Lower leg skin (tissue), 3 donors: ENCODE measurements at regions not wholly inside any gene's neighbourhood (a gene's known extent, or its start where the extent isn't known, plus 50 kb on each side); places are given as distances from the start of the nearest gene placed in this dataset.

Experiments used
- POLR2A ChIP-seq, 2 donors: fragments of 450-650 bp; IDR thresholded peaks; one replicate each; pipeline ENCODE4 v1.6.1; 2016 to 2017; ENCODE audit warnings: antibody characterized with exemption in 2 of 2, mild to moderate bottlenecking in 1 of 2, moderate library complexity in 1 of 2
- TF ChIP-seq, protein P1 (sequence below), 3 donors: fragments of 450-650 bp; IDR thresholded peaks; one replicate each; pipeline ENCODE4 v1.5.1; 2016; ENCODE audit warnings: antibody characterized with exemption in 3 of 3, mild to moderate bottlenecking in 3 of 3, moderate library complexity in 2 of 3

DNA sequence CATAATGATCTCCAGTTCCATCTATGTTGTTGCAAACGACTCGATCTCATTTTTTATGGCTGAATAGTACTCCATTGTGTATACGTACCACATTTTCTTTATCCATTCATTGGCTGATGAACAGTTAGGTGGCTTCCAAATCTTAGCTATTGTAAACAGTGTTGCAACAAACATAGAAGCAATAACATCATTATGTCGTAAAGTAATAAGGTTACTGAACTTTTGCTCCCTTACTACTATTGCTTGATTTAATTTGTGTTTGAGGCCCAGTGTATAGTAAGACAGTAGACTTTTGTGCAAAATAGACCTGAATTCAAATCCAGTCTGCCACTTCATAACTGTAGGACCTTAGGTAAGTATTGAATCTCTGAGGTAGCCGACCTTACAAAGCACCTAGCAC is 200.1 kb upstream of the CELF2 start:
- TF ChIP-seq, protein P1, sequence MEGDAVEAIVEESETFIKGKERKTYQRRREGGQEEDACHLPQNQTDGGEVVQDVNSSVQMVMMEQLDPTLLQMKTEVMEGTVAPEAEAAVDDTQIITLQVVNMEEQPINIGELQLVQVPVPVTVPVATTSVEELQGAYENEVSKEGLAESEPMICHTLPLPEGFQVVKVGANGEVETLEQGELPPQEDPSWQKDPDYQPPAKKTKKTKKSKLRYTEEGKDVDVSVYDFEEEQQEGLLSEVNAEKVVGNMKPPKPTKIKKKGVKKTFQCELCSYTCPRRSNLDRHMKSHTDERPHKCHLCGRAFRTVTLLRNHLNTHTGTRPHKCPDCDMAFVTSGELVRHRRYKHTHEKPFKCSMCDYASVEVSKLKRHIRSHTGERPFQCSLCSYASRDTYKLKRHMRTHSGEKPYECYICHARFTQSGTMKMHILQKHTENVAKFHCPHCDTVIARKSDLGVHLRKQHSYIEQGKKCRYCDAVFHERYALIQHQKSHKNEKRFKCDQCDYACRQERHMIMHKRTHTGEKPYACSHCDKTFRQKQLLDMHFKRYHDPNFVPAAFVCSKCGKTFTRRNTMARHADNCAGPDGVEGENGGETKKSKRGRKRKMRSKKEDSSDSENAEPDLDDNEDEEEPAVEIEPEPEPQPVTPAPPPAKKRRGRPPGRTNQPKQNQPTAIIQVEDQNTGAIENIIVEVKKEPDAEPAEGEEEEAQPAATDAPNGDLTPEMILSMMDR (IDR thresholded peaks at IDR 0.05): no peak
- no peak for TF ChIP-seq POLR2A (IDR thresholded peaks at IDR 0.05)
